NCI-H2107 treated with DMSO at 0.1 percent for 48 hours (cell line): ENCODE measurements at regions not wholly inside any gene's neighbourhood (a gene's known extent, or its start where the extent isn't known, plus 50 kb on each side); places are given as distances from the start of the nearest gene placed in this dataset.
"Not testable (repeated sequence)": the region's sequence is repeated elsewhere in the genome, so short reads cannot be mapped to it uniquely, and the experiment has no call there.

Experiments used
- DNase-seq: peaks from one replicate; lab custom pipeline; 2025; ENCODE audit not compliant: unreplicated experiment; lab: John Stamatoyannopoulos, UW

- no peak for DNase-seq
These were observed 185.7 kb upstream of the TBL1XR1 start for GRCh38 chr3:177382944-177383343.

DNA sequence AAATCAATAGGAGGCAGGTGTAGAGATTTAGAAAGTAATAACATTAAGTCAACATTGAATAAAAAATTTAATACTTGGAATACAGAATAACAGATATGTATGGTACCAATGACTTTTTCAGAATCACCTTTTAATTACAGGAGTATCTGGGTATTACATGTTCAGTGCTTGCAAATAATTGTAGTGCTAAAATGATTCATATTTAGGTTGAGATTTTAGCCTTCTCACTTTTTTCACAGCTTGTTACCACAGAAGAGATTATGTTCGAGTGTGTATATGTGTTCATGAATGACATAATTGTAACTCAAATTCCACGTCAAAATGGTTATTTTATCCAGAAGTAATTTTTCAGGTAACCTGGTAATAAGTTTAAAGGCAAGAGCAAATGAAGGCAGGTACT lies 187.9 kb upstream of the TBL1XR1 start:
- DNase-seq = no peak

DNA sequence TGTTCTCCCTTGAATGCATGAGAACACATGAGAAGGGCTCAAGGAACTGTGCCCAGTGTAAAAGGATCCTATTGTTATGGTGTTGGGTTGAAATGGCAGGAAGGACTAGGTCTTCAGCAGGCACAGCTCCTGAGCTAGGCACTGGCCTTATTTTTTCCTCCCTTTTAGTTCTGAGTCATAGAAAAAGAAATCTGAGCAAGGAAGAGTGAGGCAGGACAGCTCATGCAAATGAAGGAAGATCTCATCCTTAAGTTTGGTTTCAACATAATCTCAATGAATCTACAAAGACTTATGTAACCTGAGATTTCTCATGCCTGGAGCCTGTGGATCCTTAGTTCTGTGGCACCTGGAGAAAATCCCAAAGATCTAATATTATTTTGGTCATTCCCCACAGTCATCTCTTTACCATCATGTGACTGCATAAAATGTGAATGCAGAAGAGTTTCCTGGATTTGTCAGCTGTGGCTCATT lies 188.6 kb upstream of the TBL1XR1 start:
- no peak for DNase-seq

GRCh38 chr3:177388209-177388608 lies 190.9 kb upstream of the TBL1XR1 start:
- DNase-seq = no peak

DNA sequence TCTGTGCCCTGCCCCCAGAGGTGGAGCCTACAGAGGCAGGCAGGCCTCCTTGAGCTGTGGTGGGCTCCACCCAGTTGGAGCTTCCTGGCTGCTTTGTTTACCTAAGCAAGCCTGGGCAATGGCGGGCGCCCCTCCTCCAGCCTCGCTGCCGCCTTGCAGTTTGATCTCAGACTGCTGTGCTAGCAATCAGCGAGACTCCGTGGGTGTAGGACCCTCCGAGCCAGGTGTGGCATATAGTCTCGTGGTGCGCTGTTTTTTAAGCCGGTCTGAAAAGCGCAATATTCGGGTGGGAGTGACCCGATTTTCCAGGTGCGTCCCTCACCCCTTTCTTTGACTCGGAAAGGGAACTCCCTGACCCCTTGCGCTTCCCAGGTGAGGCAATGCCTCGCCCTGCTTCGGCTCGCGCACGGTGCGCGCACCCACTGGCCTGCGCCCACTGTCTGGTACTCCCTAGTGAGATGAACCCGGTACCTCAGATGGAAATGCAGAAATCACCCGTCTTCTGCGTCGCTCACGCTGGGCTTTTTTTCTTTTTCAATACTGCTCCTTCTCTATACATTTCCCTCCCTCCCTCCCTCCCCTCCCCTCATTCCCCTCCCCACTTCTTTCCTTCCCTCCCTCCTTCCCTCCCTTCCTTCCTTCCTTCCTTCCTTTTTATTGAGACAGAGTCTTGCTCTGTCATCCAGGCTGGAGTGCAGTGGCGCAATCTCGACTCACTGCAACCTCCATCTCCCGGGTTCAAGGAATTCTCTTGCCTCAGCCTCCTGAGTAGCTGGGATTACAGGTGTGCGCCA lies 197.1 kb upstream of the TBL1XR1 start:
- not testable (repeated sequence) for DNase-seq

DNA sequence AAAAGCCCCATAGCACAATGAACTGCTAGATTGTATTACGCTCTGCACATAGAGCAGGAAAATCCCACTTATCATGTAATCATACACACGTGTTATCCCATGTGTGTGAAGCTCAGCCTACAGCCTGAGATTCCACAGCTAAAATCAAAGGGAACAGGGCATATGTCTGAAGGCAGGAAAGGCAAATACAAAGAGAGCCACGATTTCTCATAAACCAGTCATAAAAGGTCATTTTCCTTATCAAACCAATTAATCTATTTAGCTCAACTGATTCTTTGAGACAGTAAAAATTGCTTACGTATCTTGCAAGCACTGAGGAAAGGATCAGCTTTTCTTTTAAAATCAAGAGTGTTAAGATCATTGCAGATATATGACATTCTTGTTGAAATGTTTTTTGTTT lies 199.5 kb upstream of the TBL1XR1 start:
- no peak for DNase-seq

DNA sequence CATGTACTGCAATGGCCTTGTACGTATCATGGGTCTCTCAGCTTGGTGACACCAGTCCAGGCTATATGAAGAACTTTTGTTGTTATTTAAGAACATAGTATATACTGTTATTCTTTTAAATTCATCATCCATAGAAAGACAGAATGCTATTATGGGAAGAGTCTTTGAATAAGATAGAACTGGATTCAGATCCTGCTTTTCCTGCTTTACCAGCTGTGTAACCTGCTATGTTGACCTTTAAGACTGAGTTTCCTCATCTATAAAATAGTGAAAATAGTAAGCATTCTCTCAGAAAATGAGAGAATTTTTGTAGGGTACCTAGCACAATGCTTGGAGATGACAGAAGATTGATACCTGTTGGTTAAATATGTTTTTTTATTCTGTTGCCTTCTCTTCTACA lies 204.1 kb upstream of the TBL1XR1 start:
- no peak for DNase-seq

- no peak for DNase-seq
These were observed 205.3 kb upstream of the TBL1XR1 start for GRCh38 chr3:177402533-177402932.

DNA sequence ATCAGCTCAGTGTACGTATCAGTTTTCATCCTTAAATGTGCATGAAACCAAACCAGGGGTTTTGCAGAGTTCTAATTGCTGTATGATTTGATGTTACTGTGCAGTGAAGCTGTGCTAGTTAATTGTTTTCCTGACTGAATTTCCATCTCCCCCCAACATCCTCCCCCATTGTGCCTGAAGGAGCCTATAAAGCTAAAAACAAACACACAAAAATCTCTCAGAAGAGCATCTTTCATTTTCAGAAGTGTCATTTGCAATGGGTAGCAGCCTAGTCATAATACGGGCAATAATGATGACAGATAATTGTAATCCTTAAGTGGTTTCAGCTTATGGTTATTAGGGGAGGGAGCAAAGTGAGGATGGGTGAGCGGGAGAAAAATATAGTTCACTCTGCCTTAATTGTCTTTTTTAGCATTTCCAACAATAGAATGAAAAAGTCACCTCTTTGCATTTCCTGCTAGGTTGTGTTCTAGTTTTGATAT lies 207.9 kb upstream of the TBL1XR1 start:
- DNase-seq = peak; percentile 84

GRCh38 chr3:177410730-177411129 lies 213.4 kb upstream of the TBL1XR1 start:
- peak; percentile 99 for DNase-seq

DNA sequence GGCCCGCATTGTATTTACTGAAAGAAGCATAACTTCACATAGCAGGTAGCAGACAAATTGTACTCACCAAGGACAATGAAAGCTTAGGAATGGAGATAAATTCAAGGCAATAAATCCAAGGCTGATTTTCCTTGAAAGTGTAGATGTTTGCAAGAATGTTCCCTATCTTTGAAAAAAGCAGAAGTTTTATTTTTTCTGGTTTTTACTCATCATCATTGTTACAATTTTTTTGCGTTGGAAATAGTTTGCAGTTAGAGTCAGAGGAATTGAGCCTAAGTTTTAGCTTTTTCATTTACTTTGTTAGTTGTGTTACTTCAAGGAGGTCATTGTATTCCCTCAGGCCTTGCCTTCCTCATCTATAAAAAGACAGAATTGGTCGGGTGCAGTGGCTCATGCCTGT lies 213.9 kb upstream of the TBL1XR1 start:
- no peak for DNase-seq

DNA sequence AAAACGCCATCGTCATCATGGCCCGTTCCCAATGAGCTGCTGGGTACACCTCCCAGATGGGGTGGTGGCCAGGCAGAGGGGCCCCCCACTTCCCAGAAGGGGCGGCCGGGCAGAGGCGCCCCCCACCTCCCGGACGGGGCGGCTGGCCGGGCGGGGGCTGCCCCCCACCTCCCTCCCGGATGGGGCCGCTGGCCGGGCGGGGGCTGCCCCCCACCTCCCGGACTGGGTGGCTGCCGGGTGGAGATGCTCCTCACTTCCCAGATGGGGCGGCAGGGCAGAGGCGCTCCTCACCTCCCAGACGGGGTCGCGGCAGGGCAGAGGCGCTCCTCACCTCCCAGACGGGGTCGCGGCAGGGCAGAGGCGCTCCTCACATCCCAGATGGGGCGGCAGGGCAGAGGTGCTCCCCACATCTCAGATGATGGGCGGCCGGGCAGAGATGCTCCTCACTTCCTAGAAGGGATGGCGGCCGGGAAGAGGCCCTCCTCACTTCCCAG lies 215.4 kb upstream of the TBL1XR1 start:
- not testable (repeated sequence) for DNase-seq

- DNase-seq = no peak
These were observed 216.8 kb upstream of the TBL1XR1 start for GRCh38 chr3:177414093-177414492.

DNA sequence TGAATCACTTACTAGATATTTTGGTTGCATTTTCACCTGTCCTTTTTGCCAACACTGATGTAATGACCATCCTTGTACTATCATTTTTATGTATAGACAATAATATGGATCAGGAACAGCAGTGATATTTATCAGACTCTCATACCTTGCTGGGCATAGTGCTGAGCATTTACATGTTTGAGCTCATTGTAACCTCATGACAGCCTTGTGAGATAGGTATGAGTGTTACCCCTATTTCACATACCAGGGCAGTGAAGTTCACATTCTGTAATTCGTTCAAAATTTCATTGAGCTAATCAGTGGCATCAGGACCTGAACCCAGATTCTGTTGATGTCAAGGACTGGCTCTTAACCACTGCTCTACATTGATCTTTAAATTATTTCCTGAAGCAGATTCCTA lies 221.5 kb upstream of the TBL1XR1 start:
- no peak for DNase-seq

DNA sequence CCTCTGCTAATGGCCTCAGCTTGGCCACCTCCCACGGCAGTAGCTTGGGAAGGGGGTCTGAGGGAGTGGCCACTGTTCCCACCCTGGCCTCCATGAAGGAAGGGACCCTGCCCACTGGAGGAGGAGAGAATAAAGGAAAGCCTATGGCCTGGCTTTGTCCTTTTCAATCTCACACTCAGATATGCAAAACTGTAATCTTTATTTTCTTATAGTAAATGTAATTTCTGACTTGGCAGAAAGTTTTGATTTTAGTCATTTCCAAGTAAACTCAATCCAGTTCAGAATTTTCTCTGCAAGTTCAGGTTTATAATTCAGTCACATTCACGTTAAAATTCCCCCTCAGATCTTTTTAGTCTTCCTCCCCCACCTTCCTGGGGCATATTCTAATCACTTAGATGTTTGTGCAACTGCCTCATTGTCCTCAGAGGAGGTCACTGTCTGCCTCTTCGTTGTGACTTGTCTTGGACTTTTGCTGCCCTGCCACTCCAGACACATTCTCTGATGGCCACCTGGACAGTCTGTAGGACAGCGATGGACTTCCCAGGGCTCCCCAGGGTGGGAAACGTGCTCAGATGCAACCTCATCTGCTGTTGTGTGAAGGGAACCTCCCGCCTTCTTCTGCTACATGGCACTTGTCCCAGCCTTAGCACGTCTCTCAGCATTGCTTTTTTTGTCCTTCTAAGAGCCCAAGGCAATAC lies 222.8 kb upstream of the TBL1XR1 start:
- DNase-seq = no peak

DNA sequence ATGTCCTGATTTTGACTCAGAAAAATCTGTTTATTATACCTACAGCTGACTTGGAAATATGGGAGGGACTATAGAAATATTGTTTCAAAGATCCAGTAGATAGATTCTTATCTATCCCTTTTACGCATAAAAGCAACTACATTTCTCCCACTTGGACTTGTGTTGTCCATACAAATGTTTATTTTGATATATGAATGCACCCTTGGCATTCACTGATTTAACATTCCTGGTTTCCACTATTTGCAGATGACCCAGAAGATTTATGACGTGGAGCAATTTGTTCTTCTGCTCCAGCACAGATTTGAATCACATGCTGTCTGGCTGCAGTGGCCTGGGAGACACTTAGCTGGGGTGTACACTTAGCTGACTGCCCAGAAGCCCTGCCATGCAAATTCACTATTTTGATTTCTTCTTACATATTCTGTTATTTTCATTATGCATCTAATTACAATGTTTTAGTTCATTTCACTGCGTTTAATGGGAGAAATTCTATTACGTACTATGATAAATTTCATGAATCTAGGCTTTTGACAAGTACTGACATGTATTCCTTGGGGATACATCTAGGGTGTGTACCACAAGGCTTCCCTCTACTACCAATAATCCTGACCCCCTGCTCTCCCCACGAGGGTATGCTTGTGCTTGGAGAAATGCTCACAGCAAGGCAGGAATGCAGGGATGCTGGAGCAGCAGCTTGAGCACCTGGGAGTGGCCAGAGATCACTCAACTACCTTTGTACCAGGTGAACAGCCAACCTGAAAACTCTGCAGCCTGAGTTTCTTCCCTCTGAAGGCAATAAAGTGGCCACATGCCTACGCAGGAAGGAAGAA lies 223.6 kb upstream of the TBL1XR1 start:
- DNase-seq = no peak

- DNase-seq = no peak
These were observed 224.2 kb upstream of the TBL1XR1 start for GRCh38 chr3:177421481-177421785.

- no peak for DNase-seq
These were observed 227.2 kb upstream of the TBL1XR1 start for GRCh38 chr3:177424521-177424920.

GRCh38 chr3:177425042-177425441 lies 227.8 kb upstream of the TBL1XR1 start:
- DNase-seq = no peak

DNA sequence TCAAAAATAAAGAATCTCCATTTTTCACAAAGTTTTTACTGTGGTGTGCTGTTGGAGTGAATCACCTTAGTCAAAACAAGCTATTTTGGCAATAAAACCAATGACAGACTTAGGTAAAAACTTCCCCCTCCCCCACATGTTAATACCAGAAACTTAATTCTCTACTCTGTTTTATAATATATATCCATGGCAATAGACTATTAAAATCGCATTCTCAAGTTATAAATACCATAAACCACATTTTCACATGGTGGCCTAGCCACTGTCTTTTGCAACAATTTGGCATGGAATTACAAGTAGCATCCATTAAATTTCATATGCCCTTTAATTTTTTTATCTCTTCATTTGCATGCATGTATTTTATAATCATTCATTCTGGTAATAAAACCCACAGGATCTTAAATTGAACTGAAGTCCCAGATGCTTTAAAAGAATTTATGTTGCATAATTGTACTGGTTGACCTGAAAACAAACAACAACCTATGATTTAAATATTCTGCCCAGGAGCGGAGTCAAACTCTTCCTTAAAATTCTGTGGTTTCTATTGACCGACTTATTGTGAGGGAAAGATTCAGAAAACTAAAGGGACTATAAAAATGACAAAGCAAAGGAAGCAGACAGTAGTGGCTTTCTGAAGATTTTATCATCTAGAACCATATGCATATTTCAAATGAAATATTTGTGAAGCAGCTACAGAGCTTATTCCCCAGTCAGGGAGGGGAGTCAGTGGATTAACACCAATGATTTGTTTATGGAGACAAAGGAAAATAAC lies 229.0 kb upstream of the TBL1XR1 start:
- DNase-seq = no peak
